HG03521 (cell line): ENCODE measurements at regions not wholly inside any gene's neighbourhood (a gene's known extent, or its start where the extent isn't known, plus 50 kb on each side); places are given as distances from the start of the nearest gene placed in this dataset.

Experiments
- ATAC-seq: cut with Tn5 transposase; IDR thresholded peaks from one replicate; pipeline ENCODE4 v1.9.1; 2021; ENCODE audit warnings: mild to moderate bottlenecking, moderate library complexity; ENCODE audit not compliant: unreplicated experiment

DNA sequence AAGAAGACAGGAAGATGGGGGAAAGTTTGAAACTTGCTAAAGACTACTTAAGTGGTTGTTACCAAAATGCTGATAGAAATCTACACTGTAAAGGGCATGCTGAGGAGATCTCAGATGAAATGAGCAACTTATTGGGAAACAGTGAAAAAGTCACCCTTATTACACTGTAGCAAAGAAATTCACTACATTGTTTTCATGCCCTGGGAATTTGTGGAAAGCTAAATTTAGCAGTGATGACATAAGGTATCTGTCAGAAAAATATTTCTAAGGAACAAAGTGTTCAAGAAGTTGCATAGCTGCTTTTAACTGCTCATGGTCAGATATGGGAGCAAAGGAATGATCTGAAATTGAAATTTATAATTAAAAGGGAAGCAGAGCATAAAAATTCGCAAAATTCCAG, 702.4 kb upstream of the LRRC4C start:
- no peak for ATAC-seq

DNA sequence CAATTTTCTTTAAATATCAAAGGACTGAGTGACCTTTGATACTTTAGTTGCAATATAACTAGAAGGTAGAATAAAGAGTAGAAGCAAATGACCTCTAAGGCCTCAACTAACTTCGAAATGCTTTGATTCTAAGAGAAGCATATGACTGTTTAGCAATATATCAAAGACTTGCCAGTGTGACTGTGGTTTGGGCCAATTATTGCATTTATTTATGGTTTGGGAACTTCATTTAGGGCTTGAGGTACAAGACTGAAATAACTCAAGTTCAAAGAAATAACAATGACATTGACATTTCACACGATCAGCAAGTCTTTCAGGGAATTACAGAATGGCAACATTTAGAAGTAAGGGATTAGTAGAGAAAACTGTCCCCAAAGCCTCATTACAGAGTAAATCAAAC, 709.7 kb upstream of the LRRC4C start:
- ATAC-seq: no peak

DNA sequence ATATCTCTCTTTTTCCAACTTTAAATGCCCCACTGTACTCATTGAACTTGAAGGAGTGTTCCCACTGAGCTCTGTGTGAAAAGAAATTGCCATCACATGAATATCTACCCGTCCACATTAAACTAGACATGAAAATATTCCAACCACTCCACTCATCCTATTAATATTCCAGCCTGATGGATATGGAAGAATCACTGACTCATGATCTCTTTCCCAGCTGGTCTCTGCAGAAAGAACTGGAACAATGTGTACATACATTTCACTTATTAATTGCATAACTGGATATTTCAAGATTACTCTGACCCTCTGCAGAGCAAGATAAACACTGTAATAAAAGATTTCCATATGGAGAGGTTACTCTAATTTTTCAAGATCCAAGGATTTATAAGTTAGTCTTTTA, 711.1 kb upstream of the LRRC4C start:
- ATAC-seq: no peak

DNA sequence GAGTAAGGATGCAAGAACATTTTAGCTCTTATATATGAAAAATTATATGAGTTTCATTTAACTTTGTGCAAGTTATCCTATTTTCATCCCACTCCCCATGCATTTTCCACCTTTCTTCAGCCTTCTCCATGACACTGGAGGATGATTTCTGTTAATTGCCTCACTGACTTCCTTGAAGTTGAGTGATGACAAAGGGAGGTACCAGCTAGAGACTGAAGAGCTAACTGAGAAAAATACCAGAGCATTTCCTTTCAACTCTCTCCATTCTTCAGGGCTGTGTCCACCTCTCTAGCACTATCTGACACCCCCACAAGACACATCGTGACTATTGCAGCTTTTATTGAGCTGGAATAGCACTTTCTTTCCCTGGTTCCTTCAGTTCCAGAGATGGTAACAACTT, 711.6 kb upstream of the LRRC4C start:
- ATAC-seq: no peak

DNA sequence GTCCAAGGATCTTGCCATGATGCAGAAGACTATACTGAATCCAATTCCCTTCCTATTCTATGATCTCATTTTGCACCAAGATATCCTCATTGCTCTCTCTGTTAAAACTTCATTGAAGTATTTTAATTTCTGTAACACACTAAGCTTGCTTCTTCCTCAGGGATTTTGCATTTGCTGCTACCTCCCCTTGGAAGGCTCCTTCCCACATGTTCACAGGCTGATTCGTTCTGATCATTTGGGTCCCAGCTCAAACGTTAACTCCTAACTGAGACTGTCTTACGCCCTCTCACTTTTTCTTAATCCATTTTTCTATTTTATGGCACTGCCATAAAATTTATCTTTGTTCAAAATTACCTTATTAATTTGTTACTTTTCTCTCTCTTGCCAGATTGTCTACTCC, 713.0 kb upstream of the LRRC4C start:
- ATAC-seq: no peak

DNA sequence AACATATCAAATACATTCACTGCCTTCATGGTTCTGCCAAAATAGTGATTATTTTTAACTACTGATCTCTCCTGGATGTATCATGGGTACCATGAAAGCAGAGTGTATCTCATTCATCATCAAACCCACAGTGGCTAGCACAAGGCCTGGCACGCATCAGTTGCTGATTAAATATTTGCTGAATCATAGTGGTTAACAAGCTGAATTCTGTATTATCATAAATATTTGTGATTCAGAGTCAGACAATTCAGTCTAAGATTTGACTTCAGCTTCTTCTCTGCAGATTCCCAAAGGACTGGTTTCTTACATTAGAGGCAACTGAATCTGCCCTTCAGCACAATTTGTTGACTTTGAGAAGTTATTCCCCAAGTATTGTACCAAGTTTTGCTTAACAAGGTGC, 715.8 kb upstream of the LRRC4C start:
- no peak for ATAC-seq

DNA sequence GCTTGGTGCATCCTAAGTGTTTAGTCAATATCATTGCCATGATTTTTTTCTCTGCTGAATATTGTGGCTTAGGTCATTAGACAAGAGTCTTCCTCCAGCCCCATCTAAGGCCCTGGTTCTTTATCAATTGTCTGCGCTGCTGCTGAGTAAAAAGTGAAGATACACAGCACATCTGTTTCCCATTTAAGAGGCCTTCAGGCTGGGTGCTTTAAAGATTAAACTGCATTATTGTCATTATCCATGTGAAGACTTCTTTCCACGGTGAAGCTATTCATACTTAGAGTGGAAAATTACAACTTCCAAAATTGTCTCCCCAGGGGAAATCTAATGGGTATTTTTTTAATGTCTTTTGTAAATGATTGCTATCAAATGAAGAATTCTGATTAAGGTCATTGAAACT, 719.8 kb upstream of the LRRC4C start:
- ATAC-seq: no peak

DNA sequence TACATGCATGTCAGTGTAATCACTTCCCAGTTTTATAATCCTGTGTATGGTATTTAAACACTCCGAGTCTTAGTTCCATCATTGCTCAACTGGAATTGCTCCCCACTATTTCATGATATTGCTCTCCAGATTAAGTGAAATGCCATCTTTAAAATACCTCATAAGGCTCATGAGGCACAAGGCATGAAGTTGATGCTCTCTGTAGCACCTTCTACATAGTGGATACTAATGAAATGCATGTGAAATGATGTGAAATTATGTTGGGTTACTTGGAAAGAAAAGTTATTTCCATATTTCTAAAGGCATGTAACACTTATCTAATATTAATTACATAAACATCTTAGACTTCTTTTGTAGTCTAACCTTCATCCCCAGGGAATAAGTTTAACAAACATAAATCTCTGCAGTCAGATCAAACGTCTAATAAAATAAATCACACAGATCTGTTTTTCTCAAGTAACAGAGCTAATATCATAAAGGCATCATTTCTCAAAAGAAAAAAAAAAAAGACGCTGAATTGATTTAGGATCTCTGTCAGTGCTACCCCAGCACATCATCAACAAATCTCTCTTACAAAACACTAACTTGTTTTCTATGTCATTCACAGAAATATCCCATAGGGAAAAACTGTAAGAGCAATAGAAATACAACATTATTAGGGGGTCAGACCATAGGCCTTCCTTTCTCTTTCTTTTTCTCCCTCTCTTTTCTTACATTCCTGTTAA, 736.0 kb upstream of the LRRC4C start:
- ATAC-seq: no peak

DNA sequence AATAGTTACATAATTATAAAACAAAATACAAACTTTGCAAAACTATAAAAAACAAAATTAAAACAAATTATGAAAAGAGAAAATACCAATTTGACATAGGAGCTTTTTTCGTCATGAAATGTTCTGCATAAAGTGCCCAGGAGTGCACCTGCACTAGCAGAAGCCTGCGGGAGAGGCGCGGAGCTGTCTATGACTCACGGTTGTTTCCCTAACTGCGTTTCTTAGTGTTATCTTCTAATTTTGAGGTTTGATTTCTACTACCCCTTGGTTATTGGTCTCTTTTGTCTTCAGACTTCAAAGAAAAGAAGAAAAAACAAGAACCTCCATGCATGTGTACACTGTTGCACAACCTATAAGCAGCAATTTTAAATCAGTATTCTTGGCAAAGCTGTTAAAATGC, 740.9 kb upstream of the LRRC4C start:
- no peak for ATAC-seq

DNA sequence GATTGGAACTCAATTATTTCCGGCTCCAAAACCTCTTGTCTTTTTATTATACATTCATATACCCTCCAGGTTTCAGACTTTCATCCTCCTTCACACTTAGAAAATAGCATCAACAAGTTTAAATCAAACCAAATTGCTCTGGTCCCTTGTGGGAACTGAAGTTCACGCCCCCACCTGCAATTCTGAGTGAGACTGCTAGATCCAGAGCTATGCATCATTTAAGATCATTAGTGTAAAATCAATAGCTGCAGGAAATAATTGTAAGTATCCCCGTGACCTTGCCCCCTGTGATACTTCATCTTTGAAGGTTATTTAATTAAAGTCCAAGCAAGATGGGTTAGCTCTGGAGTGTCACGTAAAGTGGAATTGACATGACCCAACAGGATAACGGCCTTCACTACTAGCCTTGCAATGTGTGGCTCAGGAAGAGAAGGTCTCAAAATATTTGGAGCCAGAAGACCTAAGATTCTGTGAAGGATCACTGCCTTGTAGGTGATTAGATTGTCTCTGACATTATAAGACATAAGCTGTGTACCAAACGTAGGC, 742.2 kb upstream of the LRRC4C start:
- no peak for ATAC-seq

DNA sequence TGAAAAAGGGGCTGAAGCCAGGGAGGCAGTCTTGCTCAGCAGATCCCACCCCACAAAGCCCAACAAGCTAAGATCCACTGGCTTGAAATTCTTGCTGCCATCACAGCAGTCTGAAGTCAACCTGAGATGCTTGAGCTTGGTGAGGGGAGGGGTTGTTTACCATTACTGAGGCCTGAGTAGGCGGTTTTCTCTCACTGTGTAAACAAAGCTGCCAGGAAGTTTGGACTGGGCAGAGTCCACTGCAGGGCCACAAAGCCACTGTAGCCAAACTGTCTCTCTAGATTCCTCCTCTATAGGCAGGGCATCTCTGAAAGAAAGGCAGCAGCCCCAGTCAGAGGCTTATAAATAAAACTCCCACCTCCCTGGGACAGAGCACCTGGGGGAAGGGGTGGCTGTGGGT, 746.1 kb upstream of the LRRC4C start:
- ATAC-seq: no peak

DNA sequence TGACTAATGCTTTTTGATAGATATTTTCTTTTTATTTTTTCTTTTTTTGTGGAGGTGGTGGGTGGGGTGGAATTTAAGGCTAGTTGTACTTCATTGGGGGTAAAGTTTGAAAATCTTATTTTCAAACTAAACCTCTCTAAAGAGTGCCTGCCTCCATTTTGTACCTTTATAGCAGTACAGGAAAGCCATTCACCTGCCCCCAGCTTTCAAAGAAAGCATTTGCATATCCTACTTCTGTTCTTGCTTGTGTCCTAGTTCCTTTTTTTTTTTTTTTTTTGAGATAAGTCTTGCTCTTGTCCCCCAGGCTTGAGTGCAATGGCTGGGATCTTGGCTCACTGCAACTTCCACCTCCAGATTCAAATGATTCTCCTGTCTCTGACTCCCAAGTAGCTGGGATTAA, 766.2 kb upstream of the LRRC4C start:
- ATAC-seq: no peak

DNA sequence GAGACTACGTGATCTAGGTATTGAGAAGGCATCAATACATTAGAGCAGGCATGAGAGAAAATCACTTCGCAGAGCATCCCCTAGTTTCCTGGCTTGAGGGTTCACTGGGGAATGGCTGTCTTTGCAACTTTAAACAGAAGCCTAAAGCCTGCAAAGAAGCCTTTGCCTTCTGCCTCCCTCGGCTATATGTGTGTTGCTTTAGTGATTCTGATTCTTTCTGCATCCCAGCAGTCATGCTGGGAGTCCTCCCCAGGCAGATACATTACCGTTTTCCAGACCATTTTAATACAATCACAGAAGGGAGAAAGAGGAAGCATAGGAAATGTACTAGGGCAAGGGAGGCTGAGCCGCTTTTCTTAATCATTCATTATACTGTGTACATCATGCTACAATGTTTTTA, 773.2 kb upstream of the LRRC4C start:
- ATAC-seq: no peak

DNA sequence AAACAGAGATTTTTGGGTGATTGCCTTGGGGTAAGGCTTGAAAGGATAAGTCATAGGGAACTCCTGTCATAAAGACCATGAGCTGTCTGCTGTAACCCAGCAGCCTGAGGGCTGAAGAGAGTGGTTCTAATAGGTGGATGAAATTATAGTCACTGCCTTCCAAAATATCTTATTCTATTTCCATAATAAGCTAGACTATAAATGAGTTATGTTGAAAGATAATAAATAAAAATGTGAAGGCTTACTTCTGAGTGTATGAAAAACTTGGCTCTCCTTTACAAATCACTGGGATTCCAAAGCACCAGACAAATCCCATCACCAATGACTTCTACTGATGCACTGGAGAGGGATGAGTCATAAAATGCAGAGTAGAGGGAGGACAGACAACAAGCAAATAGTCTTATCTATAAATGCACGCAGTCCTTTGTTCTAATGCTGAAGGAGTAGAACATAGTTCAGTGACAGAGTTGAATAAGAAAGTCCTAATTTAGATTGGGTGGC, 775.0 kb upstream of the LRRC4C start:
- no peak for ATAC-seq

DNA sequence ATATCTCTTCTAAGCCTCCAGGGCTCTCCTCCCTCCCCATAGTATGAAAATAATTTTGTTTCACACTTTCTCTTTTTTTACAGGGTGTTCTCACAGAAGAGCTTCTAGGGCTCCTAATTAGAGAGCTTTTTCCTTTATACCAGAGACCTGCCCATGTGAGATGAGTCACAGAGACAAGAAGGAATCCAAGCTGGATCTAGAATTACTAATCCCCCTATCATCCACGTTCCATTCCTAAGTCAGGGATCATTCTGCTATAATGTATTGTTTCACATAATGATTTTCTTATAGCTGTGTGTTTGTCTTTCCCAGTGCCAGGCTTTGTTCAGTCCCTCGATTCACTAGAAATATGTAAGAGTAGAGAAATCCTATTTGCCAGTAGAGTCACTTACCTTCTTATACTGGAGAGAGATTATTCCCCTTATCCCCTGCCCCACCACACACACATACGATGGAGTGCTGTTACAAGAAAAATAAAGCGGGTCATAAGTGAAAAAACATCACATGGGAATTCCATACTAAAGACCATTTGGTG, 778.3 kb upstream of the LRRC4C start:
- no peak for ATAC-seq

DNA sequence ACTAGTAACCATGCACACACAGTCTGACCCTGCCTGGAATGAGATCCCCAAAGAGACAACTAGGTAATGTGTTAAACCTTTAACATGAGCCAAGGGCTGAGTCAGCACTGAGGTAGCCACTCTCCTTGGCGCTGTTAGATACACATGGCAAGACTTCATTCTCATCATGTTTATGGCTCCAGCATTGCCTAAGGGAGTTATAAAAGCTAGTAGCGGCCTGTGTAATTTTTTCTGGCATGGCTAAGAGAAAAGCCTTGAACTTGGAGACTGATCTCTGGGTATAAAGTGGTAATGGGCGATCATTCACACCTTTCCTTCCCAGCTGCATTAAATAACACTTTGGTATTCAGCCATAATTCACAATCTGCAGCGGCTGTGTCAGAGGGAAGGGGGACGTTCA, 779.7 kb upstream of the LRRC4C start:
- no peak for ATAC-seq

DNA sequence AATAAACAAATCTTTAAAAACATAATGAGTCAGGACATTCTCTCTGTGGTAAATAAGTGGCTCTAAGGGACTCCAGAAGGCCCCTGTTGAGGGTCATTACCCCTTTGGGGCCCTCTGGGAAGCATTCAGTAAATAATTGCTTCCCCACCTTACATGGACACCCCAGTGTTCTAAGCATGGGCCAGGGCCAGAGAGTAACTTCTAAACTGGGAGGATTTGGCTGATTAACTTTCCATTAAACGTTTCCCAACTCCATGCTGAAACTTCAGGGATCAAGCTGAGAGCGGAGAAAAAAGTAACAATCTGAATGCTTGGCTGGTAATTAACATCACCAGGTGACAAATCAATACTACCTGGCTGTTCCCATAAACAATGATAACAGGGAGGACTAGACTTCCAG, 783.9 kb upstream of the LRRC4C start:
- ATAC-seq: no peak

DNA sequence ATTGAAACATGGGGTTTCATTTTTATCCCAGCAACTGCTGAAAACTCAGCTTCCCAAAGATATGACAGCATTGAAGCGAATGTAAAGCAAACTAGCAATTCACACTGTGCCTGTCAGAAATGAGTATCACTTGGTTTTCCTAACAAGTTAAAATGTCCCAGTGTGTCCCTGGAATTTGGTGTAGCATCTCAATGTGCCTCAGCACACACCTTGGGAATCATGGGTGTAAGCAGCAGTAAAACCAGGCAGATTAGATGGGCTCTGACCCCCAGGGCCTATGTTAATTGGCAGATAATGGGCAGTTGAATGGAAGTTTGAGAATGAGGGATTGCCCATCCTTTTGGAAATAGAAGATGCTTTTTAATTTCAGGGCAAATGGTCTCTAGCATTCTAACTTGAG, 784.9 kb upstream of the LRRC4C start:
- no peak for ATAC-seq

DNA sequence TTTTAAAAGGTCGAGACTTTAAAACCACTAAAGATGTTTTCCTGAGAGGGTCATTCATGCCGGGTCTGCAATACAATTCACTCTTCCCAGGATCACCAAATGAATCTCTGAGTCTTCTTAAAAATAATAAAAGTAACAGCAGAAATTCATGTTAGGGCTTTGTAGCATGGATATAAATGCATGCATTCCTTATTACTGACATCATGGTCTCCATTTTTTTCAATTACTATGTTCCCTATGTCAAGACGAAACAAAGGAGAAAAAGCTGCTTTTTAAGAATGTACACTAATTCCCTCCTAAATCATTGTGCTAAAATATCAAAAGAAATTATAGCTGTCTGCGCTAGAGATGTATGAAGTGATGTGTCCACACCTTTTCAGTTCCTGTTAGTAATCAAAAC, 789.9 kb upstream of the LRRC4C start:
- no peak for ATAC-seq

DNA sequence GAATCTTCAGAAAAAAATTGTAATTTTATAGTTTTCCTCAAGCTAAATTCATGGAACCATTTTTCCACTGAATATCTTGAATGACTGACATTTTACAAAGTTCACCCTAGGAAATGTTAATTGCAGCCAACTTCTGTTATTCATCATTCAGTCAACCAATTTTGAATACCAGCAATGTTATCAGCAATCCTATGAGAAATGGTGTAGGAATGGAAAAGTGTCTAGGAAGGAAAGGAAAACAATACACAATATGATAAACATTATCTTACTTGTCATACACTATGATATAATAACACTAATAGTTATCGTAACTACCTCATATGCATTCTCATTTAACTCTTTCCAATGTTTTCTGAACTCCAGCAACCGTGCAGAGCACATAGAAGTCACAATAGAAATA, 790.5 kb upstream of the LRRC4C start:
- no peak for ATAC-seq

DNA sequence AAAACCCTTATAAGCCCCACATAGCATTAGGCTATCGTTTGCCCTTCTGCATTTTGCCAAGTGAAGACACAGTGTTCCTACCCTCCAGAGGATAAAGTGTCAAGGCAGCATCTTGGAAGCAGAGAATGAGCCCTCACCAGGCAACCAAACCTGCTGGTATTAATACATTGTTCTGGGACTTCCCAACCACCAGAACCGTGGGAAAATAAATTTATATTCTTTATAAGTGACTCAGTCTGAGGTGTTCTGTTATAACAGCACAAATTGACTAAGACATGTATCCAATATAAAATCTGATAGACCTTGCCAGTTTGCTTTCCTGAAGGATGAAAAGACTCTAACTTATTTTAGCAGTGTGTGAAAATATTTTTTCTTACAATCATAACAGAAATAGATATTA, 792.5 kb upstream of the LRRC4C start:
- no peak for ATAC-seq

DNA sequence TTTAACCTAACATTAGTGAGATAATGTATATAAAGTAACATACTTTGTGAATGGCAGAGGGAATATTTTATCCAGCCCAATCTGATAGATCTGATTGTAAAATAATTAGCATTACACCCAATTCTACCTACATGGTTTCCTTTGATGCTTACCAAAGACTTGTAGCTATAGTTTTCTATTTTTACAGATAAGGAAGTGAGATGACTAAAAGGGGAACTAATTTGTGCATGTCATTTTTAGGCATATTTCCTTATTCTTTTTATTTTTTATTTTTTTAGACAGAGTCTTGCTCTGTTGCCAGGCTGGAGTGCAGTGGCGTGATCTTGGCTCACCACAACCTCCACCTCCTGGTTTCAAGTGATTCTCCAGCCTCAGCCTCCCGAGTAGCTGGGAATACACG, 793.7 kb upstream of the LRRC4C start:
- no peak for ATAC-seq

DNA sequence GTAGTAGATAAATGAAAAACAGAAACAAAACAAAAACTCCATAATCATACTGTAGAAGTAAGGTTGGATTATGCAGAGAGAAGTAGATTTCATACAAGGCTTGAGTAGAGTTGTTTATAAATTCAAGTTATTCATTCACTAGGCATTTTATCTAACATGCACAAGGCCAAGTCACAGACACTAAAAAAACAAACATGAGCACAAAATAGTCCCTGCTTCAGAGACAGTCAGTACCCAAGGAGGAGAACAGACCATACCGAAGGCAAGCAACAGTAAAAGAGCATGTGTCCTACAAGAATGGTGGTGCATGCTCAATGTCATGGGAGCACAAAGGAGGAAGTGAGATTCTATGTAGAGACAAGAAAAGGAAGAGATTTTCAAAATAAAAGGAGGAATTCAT, 796.5 kb upstream of the LRRC4C start:
- no peak for ATAC-seq
